Gastrocnemius medialis (tissue), 4 donors: ENCODE measurements at regions not wholly inside any gene's neighbourhood (a gene's known extent, or its start where the extent isn't known, plus 50 kb on each side); places are given as distances from the start of the nearest gene placed in this dataset.
"Not testable (repeated sequence)": the region's sequence is repeated elsewhere in the genome, so short reads cannot be mapped to it uniquely, and the experiment has no call there.

ENCODE experiments used
- ATAC-seq, 2 donors: fragments of 150-250 bp; one replicate each; pipeline ENCODE4 v1.9.1; 2016
- DNase-seq, 2 donors: peaks; one replicate each; pipeline ENCODE4 v3.0.0-alpha.2; 2019
- H3K27ac ChIP-seq, 4 donors: fragments of 200-600 bp; sonication (generic); 1 replicate in 1 of 4; 2 replicates in 3 of 4; pipeline ENCODE4 v1.5.1; 2016 to 2018; ENCODE audit warnings: mild to moderate bottlenecking in 2 of 4, moderate library complexity in 1 of 4
- H3K27me3 ChIP-seq, 3 donors: fragments of 200-600 bp; sonication (generic) in 2 of 3; 1 replicate in 1 of 3; 2 replicates in 2 of 3; pipeline versions ENCODE4 v1.5.1 to v1.6.0; 2016 to 2019; ENCODE audit warnings: mild to moderate bottlenecking in 1 of 3, moderate library complexity in 1 of 3
- H3K36me3 ChIP-seq, 2 donors: fragments of 200-600 bp; sonication (generic) in 1 of 2; one replicate each; pipeline ENCODE4 v1.5.1; 2017 to 2018
- H3K4me1 ChIP-seq, 2 donors: fragments of 200-600 bp; sonication (generic) in 1 of 2; one replicate each; pipeline ENCODE4 v1.5.1; 2016 to 2017; ENCODE audit warnings: mild to moderate bottlenecking in 2 of 2
- H3K4me3 ChIP-seq, 4 donors: fragments of 200-600 bp; sonication (generic) in 3 of 4; 1 replicate in 1 of 4; 2 replicates in 3 of 4; pipeline ENCODE4 v1.5.1; 2016 to 2019; ENCODE audit warnings: mild to moderate bottlenecking in 2 of 4
- H3K9me3 ChIP-seq, 3 donors: fragments of 200-600 bp; sonication (generic) in 2 of 3; 1 replicate in 1 of 3; 2 replicates in 2 of 3; pipeline ENCODE4 v1.5.1; 2016 to 2019
- CTCF ChIP-seq, 5 experiments: fragments of 450-650 bp in 3 of 5; fragments of 200-600 bp in 2 of 5; sonication (generic) in 2 of 5; IDR thresholded peaks in 4 of 5; conservative IDR thresholded peaks in 1 of 5; 1 replicate in 4 of 5; 2 replicates in 1 of 5; pipeline ENCODE4 v1.5.1; 2016 to 2019; ENCODE audit warnings: antibody characterized with exemption in 5 of 5, mild to moderate bottlenecking in 3 of 5, moderate library complexity in 3 of 5
- POLR2A ChIP-seq, 2 donors: fragments of 450-650 bp; IDR thresholded peaks; one replicate each; pipeline ENCODE4 v1.6.1; 2017; ENCODE audit warnings: antibody characterized with exemption in 2 of 2, mild to moderate bottlenecking in 2 of 2, moderate library complexity in 2 of 2
- in situ Hi-C, 4 donors: fragments of 200-750 bp; cut with MboI; loops; one replicate each; pipeline versions ENCODE4 v1.15.0 to v1.8.0; 2017; ENCODE audit warnings: low sequenced_read_pairs in 4 of 4
- intact Hi-C: fragments of 100-400 bp; cut with DNase I; formaldehyde crosslinking; loops from one replicate; pipeline ENCODE4 v1.15.1; 2023; ENCODE audit warnings: low total_unique reads

- ATAC-seq (no peak), DNase-seq (no peak)
- H3K27ac ChIP-seq: no peak overlapping the region
- no peaks in the 10 kb centered on the region for H3K4me1 ChIP-seq
- no peak for TF ChIP-seq POLR2A (IDR thresholded peaks at IDR 0.05)
- no peak for TF ChIP-seq CTCF (IDR thresholded peaks at IDR 0.05 in 4 of 5, conservative IDR thresholded peaks at IDR 0.05 in 1 of 5)
- in situ Hi-C loops: no loop called here
- H3K27me3 ChIP-seq: no peaks in the 10 kb centered on the region
- H3K4me3 ChIP-seq: no peak overlapping the region
- no peaks in the 10 kb centered on the region for H3K36me3 ChIP-seq
- no peaks in the 10 kb centered on the region for H3K9me3 ChIP-seq
- intact Hi-C loops: no loop called here
Observed at GRCh38 chr4:28269426-28269825, 1408.8 kb downstream of the STIM2 start.

GRCh38 chr4:28277931-28278330 lies 1417.3 kb downstream of the STIM2 start:
- Histone ChIP-seq H3K4me3 (no peak overlapping the region), H3K9me3 (no peaks in the 10 kb centered on the region), H3K27ac (no peak overlapping the region), H3K27me3 (no peaks in the 10 kb centered on the region), H3K36me3 (no peaks in the 10 kb centered on the region), H3K4me1 (no peaks in the 10 kb centered on the region)
- in situ Hi-C loops (no loop called here), intact Hi-C loops (no loop called here)
- ATAC-seq (no peak), DNase-seq (no peak)
- TF ChIP-seq POLR2A (IDR thresholded peaks at IDR 0.05): no peak
- no peak for TF ChIP-seq CTCF (IDR thresholded peaks at IDR 0.05 in 4 of 5, conservative IDR thresholded peaks at IDR 0.05 in 1 of 5)

- TF ChIP-seq POLR2A (IDR thresholded peaks at IDR 0.05): no peak
- no peak for TF ChIP-seq CTCF (IDR thresholded peaks at IDR 0.05 in 4 of 5, conservative IDR thresholded peaks at IDR 0.05 in 1 of 5)
- Histone ChIP-seq H3K27me3 (no peaks in the 10 kb centered on the region), H3K9me3 (no peaks in the 10 kb centered on the region), H3K27ac (no peak overlapping the region), H3K36me3 (no peaks in the 10 kb centered on the region), H3K4me3 (no peak overlapping the region), H3K4me1 (no peaks in the 10 kb centered on the region)
- no peak for DNase-seq
- in situ Hi-C loops: no loop called here
- intact Hi-C loops: no loop called here
- no peak for ATAC-seq
Observed at GRCh38 chr4:28278676-28279075, 1418.0 kb downstream of the STIM2 start.

GRCh38 chr4:28279249-28279648 lies 1418.6 kb downstream of the STIM2 start:
- ATAC-seq (no peak), DNase-seq (no peak)
- no peaks in the 10 kb centered on the region for H3K9me3 ChIP-seq
- TF ChIP-seq POLR2A (IDR thresholded peaks at IDR 0.05): no peak
- no peak for TF ChIP-seq CTCF (IDR thresholded peaks at IDR 0.05 in 4 of 5, conservative IDR thresholded peaks at IDR 0.05 in 1 of 5)
- intact Hi-C loops: no loop called here
- in situ Hi-C loops: no loop called here
- H3K27ac ChIP-seq: no peak overlapping the region
- no peaks in the 10 kb centered on the region for H3K36me3 ChIP-seq
- no peaks in the 10 kb centered on the region for H3K27me3 ChIP-seq
- H3K4me3 ChIP-seq: no peak overlapping the region
- no peaks in the 10 kb centered on the region for H3K4me1 ChIP-seq

GRCh38 chr4:28286266-28286665 lies 1425.6 kb downstream of the STIM2 start:
- H3K4me3 ChIP-seq, H3K4me1 ChIP-seq, ATAC-seq, DNase-seq, in situ Hi-C loops, H3K9me3 ChIP-seq, H3K27ac ChIP-seq, H3K36me3 ChIP-seq, H3K27me3 ChIP-seq, intact Hi-C loops: not testable (repeated sequence)
